Testis (tissue), 2 donors: ENCODE measurements at regions not wholly inside any gene's neighbourhood (a gene's known extent, or its start where the extent isn't known, plus 50 kb on each side); places are given as distances from the start of the nearest gene placed in this dataset.

Source experiments
- CTCF ChIP-seq, 3 experiments: fragments of 450-650 bp in 2 of 3; fragments of 200-600 bp in 1 of 3; sonication (generic) in 1 of 3; IDR thresholded peaks; one replicate each; pipeline ENCODE4 v1.5.1; 2016 to 2019; ENCODE audit warnings: antibody characterized with exemption in 3 of 3, mild to moderate bottlenecking in 2 of 3, moderate library complexity in 1 of 3
- POLR2A ChIP-seq: fragments of 450-650 bp; IDR thresholded peaks from one replicate; pipeline ENCODE4 v1.6.1; 2017; ENCODE audit warnings: antibody characterized with exemption, mild to moderate bottlenecking, moderate library complexity

- TF ChIP-seq CTCF (IDR thresholded peaks at IDR 0.05) (no peak), POLR2A (no peak)
Measured at GRCh38 chr6:74087899-74088298, 391.9 kb downstream of the CD109 start.
